PC-3 (cell line): ENCODE measurements at regions not wholly inside any gene's neighbourhood (a gene's known extent, or its start where the extent isn't known, plus 50 kb on each side); places are given as distances from the start of the nearest gene placed in this dataset.

Experiments used
- ATAC-seq: fragments of 200-7000 bp; cut with Tn5 transposase; 2 replicates; pipeline ENCODE4 v1.9.1; 2020; ENCODE audit warnings: mild to moderate bottlenecking, moderate library complexity
- BruUV-seq: library from RNA; stranded (reverse); fragments of 400-500 nt; replicated peaks from 2 replicates; lab custom pipeline; 2021; lab: Mats Ljungman, UMichigan
- CTCF ChIA-PET: fragments of 300-600 bp; sonication (Branson Sonifier 250); formaldehyde crosslinking; loops from one replicate; lab custom pipeline; 2022; ENCODE audit warnings: antibody characterized with exemption; lab: Charles Lee
- POLR2A ChIA-PET: fragments of 300-600 bp; sonication (Branson Sonifier 250); formaldehyde crosslinking; loops from one replicate; lab custom pipeline; 2022; ENCODE audit warnings: antibody characterized with exemption; ENCODE audit not compliant: unreplicated experiment; lab: Charles Lee
- DNase-seq: peaks from one replicate; pipeline ENCODE4 v3.0.0-alpha.2; 2015
- H2AFZ ChIP-seq: fragments of 300-600 bp; sonication (generic); 2 replicates; pipeline ENCODE4 v1.6.0; 2016; ENCODE audit warnings: antibody characterized with exemption, low read length
- H3F3A ChIP-seq: fragments of 300-600 bp; sonication (generic); one replicate; pipeline ENCODE4 v1.6.0; 2017; ENCODE audit warnings: antibody characterized with exemption, low read length, control low read depth, mild to moderate bottlenecking; ENCODE audit not compliant: unreplicated experiment
- H3K27ac ChIP-seq: fragments of 300-600 bp; sonication (generic); 2 replicates; pipeline ENCODE4 v1.5.1; 2016; ENCODE audit warnings: mild to moderate bottlenecking, low read length
- H3K27me3 ChIP-seq: fragments of 300-600 bp; sonication (generic); 2 replicates; pipeline ENCODE4 v1.6.1; 2016; ENCODE audit warnings: low read length, mixed read lengths
- H3K36me3 ChIP-seq: fragments of 300-600 bp; sonication (generic); 2 replicates; pipeline ENCODE4 v1.6.1; 2016; ENCODE audit warnings: low read depth, mixed run types, low read length, mixed read lengths
- H3K4me1 ChIP-seq: fragments of 300-600 bp; sonication (generic); 2 replicates; pipeline ENCODE4 v1.5.1; 2016; ENCODE audit warnings: low read length; ENCODE audit not compliant: insufficient read depth
- H3K4me2 ChIP-seq: fragments of 300-600 bp; sonication (generic); 2 replicates; pipeline ENCODE4 v1.6.0; 2016; ENCODE audit warnings: low read length
- H3K4me3 ChIP-seq: fragments of 300-600 bp; sonication (generic); 2 replicates; pipeline ENCODE4 v1.5.1; 2016; ENCODE audit warnings: mild to moderate bottlenecking, low read length, mixed read lengths
- H3K79me2 ChIP-seq: fragments of 300-600 bp; sonication (generic); 2 replicates; pipeline ENCODE4 v1.6.1; 2017; ENCODE audit warnings: low read length, mixed read lengths
- H3K9ac ChIP-seq: fragments of 300-600 bp; sonication (generic); 2 replicates; pipeline ENCODE4 v1.6.0; 2016; ENCODE audit warnings: mild to moderate bottlenecking, low read length
- H3K9me2 ChIP-seq: fragments of 300-600 bp; sonication (generic); replicated peaks from 2 replicates; pipeline ENCODE4 v1.6.1; 2016; ENCODE audit warnings: mixed run types, low read length, mixed read lengths
- H3K9me3 ChIP-seq: fragments of 300-600 bp; sonication (generic); 2 replicates; pipeline ENCODE4 v1.6.1; 2016; ENCODE audit warnings: low read length, mixed read lengths
- H4K20me1 ChIP-seq: fragments of 300-600 bp; sonication (generic); 2 replicates; pipeline ENCODE4 v1.6.1; 2016; ENCODE audit warnings: low read length, mixed read lengths
- CTCF ChIP-seq: fragments of 300-600 bp; sonication (generic); conservative IDR thresholded peaks from 2 replicates; pipeline ENCODE4 v1.5.1; 2017; ENCODE audit warnings: antibody characterized with exemption, low read depth, mild to moderate bottlenecking, low read length
- EZH2 ChIP-seq: fragments of 300-600 bp; sonication (generic); IDR thresholded peaks from one replicate; pipeline ENCODE4 v1.6.1; 2017; ENCODE audit warnings: antibody characterized with exemption, mild to moderate bottlenecking, low read length; ENCODE audit not compliant: unreplicated experiment
- EZH2phosphoT487 ChIP-seq: fragments of 300-600 bp; sonication (generic); IDR thresholded peaks from 2 replicates; pipeline ENCODE4 v1.6.1; 2018; ENCODE audit warnings: mild to moderate bottlenecking, antibody characterized with exemption, low read length, borderline replicate concordance
- intact Hi-C: fragments of 100-400 bp; cut with micrococcal nuclease; formaldehyde crosslinking; loops from 2 replicates; pipeline ENCODE4 v1.9.0; 2023

- Histone ChIP-seq H3K9me2 (no peaks in the 10 kb centered on the region), H3K4me3 (no peak overlapping the region), H3K9ac (no peak overlapping the region), H3K4me1 (no peaks in the 10 kb centered on the region), H3K79me2 (no peaks in the 10 kb centered on the region), H3K27ac (no peak overlapping the region), H3K9me3 (no peaks in the 10 kb centered on the region), H3K27me3 (no peaks in the 10 kb centered on the region), H2AFZ (no peak overlapping the region), H3K4me2 (no peak overlapping the region), H3K36me3 (no peaks in the 10 kb centered on the region), H3F3A (no peaks in the 10 kb centered on the region), H4K20me1 (no peaks in the 10 kb centered on the region)
- POLR2A ChIA-PET = no interaction called here
- DNase-seq (no peak), ATAC-seq (no peak)
- CTCF ChIA-PET = no interaction called here
- no TSS peak for BruUV-seq
- intact Hi-C loops = loop anchor here (10.0 kb wide), 1 partner anchor 282 kb away; no protein-coding TSS in a partner anchor
- TF ChIP-seq EZH2phosphoT487 = no peak
- no peak for TF ChIP-seq CTCF
- no peak for TF ChIP-seq EZH2
Measured at GRCh38 chr3:144482876-144483275, 511.3 kb downstream of the DIPK2A start.

- TF ChIP-seq EZH2phosphoT487 = no peak
- TF ChIP-seq CTCF = no peak
- TF ChIP-seq EZH2 = no peak
- no peaks in the 10 kb centered on the region for H3F3A ChIP-seq
- POLR2A ChIA-PET = no interaction called here
Measured at GRCh38 chr3:144487011-144487410, 515.4 kb downstream of the DIPK2A start.

GRCh38 chr3:144488927-144489326 lies 517.3 kb downstream of the DIPK2A start:
- intact Hi-C loops = loop anchor here (10.0 kb wide), 1 partner anchor 276 kb away; no protein-coding TSS in a partner anchor
- no TSS peak for BruUV-seq
- no peaks in the 10 kb centered on the region for H3K9me2 ChIP-seq
- H4K20me1 ChIP-seq = no peaks in the 10 kb centered on the region
- no peak overlapping the region for H3K4me3 ChIP-seq
- TF ChIP-seq CTCF = no peak
- no peak for TF ChIP-seq EZH2
- TF ChIP-seq EZH2phosphoT487 = no peak
- H3K4me2 ChIP-seq = no peak overlapping the region
- H3K4me1 ChIP-seq = no peaks in the 10 kb centered on the region
- H3K79me2 ChIP-seq = no peaks in the 10 kb centered on the region
- no peak overlapping the region for H2AFZ ChIP-seq
- ATAC-seq (peak; percentile 65), DNase-seq (no peak)
- CTCF ChIA-PET = interaction anchor here (0.6 kb wide), 1 partner anchor 65 kb away, joined by 7 read pairs; no protein-coding TSS in a partner anchor
- H3K9me3 ChIP-seq = no peaks in the 10 kb centered on the region
- H3K27ac ChIP-seq = no peak overlapping the region
- H3K27me3 ChIP-seq = no peaks in the 10 kb centered on the region
- POLR2A ChIA-PET = no interaction called here
- H3K9ac ChIP-seq = no peak overlapping the region
- no peaks in the 10 kb centered on the region for H3K36me3 ChIP-seq
- H3F3A ChIP-seq = no peaks in the 10 kb centered on the region

More at GRCh38 chr3:144487011-144487410, 515.4 kb downstream of the DIPK2A start:
- DNase-seq (no peak), ATAC-seq (no peak)
- Histone ChIP-seq H4K20me1 (no peaks in the 10 kb centered on the region), H3K9me3 (no peaks in the 10 kb centered on the region), H3K4me3 (no peak overlapping the region), H3K36me3 (no peaks in the 10 kb centered on the region), H2AFZ (no peak overlapping the region), H3K9me2 (no peaks in the 10 kb centered on the region), H3K9ac (no peak overlapping the region), H3K4me2 (no peak overlapping the region), H3K79me2 (no peaks in the 10 kb centered on the region), H3K27me3 (no peaks in the 10 kb centered on the region), H3K4me1 (no peaks in the 10 kb centered on the region), H3K27ac (no peak overlapping the region)
- BruUV-seq = no TSS peak
- CTCF ChIA-PET = no interaction called here
- intact Hi-C loops = loop anchor here (10.0 kb wide), 1 partner anchor 278 kb away; no protein-coding TSS in a partner anchor
